ENCODE measurements at regions not wholly inside any gene's neighbourhood (a gene's known extent, or its start where the extent isn't known, plus 50 kb on each side); places are given as distances from the start of the nearest gene placed in this dataset.
"Not testable (repeated sequence)": the region's sequence is repeated elsewhere in the genome, so short reads cannot be mapped to it uniquely, and the experiment has no call there.

DNA sequence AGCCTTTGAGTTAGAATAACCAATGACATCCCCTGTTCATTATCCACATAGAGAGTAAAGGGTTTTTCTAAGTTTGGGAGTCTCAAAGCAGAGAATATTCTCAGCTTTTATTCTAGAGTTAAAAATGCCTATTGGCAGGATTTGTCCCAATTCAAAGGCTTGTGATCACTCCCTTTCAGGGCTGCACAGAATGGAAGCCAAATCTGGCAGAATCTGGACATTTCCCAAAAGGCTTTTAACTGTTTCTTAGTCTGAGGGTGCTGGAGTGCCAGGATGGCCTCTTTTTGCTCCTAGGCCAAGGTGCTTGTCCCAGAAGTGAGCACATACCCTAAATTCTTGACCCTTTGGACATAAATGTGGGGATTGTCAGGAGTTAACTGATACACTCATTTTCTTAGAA, 556.6 kb downstream of the DOK5 start:
- no peak for DNase-seq

DNA sequence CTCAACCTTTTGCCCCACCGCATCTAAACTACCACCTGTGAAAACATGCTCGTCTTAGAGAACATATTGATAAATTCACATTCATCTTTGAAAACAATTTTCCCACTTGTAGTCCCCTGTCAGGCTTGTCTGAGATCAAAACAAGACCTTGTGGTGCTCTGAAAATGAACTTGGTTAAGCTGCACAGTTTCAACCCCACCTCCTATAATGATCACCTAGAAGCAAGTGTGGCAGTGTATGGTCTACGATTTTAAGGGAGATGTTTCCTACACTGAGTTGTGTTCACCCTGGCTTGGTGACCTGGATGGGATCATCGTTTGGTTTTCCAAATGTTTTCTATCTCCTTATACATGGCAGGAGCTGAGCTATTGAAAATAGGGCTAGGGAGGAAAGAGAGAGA, 539.4 kb downstream of the DOK5 start:
- DNase-seq = no peak

DNA sequence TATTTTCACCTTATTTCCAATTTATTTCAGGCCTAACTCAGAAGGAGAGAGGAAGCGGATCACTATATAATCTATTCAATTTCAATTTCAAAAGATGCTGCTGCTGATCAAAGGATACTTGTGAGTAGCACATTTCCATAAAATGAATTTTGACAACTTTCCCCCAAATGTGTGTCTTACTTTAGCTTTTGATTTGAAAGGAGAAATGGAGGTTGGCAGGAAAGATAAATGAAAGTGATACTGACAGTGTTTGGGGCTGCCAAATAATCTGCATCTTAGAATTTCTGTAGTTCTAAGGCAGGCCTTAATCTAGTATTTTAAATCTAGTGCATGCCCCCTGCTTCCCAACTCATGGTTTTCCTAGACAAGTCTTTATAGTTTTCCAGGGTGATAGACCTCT, 535.4 kb downstream of the DOK5 start:
- DNase-seq = no peak

DNA sequence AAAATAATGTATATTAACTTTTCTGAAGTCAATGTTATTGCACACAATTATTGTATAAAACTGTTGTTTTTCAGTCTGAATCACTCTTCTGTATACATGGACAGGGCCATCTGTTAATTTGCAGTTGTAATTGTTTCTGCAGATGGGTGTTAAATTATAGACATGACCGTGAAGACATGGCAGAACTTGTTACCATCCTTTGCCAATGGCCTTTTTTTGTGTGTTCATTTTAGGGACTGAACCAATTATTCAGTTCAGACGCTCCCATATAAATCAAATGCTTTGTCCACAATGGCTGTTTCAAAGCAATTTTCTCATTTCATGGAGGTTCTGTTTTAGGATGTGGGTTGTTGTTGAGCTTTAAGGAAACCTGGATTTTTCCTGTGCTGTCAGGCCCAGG, 533.7 kb downstream of the DOK5 start:
- no peak for DNase-seq

DNA sequence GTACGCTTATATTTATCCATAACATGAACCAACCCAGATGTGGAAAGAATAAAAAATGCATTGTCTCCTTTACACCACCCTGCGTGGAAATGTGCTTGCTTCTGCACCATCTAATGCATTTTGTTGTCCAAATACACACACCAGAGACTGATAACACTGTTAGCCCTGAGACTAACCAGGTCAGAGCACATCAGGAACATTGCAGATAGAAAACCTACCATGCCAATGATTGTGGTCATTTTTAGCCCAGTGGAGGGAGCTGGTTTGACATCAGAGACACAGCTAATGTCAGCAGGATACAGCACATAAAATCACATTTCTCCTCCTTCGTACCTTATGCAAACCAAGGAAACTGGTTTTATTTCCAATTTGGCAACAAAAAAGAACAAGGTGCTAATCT, 528.7 kb downstream of the DOK5 start:
- DNase-seq = no peak

GRCh38 chr20:54995553-54995952, 520.2 kb downstream of the DOK5 start:
- DNase-seq = no peak

DNA sequence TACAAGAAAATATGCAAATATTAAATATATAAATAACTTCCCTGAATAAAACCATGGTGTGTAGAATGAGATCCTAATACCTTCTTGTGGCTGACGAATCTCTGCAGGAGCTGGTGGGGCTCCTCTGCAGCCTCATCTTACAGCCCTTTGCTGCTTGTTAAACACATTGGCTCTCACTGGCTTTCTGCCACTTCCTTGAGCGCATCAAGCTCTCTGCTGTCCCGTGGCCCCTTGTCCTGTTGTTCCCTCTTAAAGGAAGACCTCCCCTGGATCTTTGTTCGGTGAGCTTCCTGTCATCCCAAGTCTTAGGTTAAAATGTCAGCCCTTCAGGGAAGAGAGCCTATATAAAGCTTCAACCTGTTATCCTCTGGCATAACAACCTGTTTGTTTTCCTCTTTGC, 519.6 kb downstream of the DOK5 start:
- DNase-seq = no peak

GRCh38 chr20:54985091-54985490, 509.7 kb downstream of the DOK5 start:
- no peak for DNase-seq

DNA sequence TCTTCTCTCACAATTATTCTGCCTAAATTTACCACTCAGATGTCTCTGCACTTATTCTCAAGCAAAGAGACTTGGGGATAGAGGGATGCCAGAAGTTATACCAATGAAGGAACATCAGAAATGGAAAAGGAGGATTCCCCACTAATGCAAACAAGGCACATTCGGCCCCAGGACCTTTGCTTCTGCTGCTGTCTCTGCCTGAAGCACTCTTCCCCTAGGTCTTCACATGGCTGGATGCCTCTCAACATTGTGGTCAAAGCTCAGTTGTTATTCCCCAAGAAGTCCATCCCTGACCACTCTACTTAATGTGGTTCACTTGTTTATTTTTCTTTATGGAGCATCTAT, 508.7 kb downstream of the DOK5 start:
- no peak for DNase-seq

- DNase-seq = not testable (repeated sequence)
Measured at GRCh38 chr20:54983394-54984103, 508.2 kb downstream of the DOK5 start.

GRCh38 chr20:54981175-54981574, 505.8 kb downstream of the DOK5 start:
- no peak for DNase-seq

GRCh38 chr20:54980103-54980960, 504.9 kb downstream of the DOK5 start:
- peak in 1 of 2 donors; percentile 3 for DNase-seq

- no peak for DNase-seq
Measured at GRCh38 chr20:54950304-54950703, 474.9 kb downstream of the DOK5 start.

DNA sequence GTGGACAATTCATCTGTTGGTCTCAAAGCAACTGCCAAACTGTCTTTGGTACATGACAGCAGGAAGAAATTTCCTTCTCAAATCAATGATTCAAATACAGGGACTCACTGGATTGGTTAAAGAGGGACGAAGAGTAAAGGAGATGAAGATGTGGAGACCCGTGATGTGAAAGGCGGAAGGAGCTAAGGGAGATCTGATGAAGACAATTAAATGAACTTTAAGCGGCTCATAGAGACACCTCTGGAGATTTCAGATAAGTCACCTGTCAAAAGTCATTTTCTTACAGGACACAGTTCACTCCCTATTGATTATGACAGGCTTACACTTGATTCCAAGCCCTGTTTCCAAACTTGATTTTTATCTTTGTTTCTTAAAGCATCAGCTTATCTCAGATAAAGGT, 466.3 kb downstream of the DOK5 start:
- no peak for DNase-seq

DNA sequence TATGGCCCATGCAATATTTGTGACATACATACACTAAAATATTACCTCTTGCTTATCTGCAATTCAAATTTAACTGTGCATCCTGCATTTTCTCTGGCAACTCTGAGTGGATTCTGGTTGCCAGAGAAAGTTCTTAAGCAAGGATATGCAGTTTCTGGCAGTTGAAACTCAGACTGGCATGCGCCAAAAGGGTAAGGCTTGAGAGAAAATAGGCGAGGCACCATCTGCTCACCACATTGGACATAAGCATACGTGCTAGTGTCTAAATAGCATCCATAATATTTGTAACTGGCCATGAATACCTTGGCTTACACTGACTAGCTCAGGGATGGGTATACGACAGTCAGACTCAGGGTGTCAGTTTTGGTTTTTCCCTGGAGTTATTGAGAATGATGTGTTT, 465.1 kb downstream of the DOK5 start:
- DNase-seq = no peak

DNA sequence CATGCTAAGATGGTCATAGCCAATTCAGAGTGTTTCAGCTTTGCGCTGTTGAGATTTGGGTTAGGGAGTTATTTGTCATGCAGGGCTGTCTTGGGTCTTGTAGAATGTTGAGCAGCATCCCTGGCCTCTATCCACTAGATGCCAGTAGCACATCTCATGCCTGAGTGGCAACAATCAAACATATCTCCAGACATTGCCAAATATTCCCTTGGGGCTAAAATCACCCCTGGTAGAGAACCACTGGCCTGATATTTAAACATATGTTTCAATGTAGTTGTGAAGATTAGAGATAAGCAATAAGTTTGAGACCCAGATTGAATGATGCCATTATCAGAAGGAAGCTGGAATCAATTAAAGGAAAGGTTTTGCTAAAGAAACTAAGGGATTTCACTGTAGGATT, 463.3 kb downstream of the DOK5 start:
- DNase-seq = no peak

DNA sequence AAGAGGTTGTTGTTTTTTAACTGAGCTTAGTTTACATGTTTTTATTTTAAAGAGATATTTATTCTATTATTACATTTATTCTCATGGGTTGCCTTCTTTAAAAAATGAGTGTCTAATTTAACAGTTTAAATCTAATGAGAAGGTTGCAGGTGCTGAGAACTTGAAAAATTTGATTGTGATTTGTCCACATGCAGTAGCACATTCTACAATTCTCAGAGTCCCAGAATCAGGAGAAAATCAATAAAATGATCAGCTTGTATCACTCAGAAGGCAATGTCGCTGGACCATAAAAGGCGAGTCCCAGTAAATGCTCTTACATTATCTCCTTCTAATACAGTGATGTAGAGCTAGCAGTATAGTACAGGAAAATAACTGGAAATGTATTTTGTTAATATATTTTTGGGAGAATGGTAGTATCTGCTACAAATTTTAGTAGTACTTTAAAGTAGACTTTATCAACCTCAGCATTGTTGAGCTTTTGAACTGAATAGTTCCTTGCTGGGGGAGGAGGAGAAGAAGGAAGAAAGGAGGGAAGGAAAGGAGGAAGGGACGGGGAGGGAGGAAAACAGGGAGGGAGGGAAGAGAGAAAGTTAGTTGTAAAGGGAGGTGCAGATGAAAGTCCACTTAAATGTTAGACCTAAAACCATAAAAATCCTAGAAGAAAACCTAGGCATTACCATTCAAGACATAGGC, 458.0 kb downstream of the DOK5 start:
- DNase-seq = no peak

- no peak for DNase-seq
Measured at GRCh38 chr20:54929191-54929590, 453.8 kb downstream of the DOK5 start.

DNA sequence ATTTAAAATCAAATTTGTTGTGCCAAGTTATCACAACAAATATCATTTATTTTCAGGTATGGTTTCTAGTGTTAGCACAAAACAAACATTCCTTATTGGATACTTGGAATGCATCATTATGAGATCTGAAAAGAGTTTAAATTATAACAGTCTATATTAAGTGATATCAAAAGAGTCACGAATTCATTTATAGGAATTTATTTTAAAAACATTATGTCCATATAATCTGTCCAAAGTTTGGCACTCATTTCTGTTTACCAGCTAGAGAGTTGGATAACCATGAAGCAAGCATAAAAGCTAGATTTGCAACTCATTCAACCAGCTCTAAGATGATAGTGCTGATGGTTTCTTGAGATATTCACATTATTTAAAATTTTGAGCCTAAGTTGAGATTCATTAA, 453.2 kb downstream of the DOK5 start:
- no peak for DNase-seq

GRCh38 chr20:54922636-54923035, 447.2 kb downstream of the DOK5 start:
- no peak for DNase-seq

DNA sequence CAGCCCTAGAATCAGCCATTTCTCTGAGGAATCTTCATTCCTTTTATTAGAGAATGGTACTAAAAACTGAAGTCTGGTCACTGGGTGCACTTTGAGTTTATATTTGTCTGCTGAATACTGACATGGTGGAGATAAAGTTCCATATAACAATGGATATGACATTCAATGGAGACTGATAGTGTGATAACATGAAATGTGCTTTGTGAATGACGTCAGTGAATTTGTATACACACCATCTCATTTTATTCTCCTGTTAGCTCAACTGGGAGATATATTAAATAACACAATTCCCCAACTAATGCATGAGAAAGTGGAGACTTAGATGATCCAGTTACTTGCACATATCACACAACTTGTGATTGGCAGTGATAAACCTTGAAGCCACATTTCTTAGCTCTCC, 446.7 kb downstream of the DOK5 start:
- DNase-seq = no peak

- DNase-seq = no peak
Measured at GRCh38 chr20:54920491-54920890, 445.1 kb downstream of the DOK5 start.

- DNase-seq = not testable (repeated sequence)
Measured at GRCh38 chr20:54918993-54919392, 443.6 kb downstream of the DOK5 start.

DNA sequence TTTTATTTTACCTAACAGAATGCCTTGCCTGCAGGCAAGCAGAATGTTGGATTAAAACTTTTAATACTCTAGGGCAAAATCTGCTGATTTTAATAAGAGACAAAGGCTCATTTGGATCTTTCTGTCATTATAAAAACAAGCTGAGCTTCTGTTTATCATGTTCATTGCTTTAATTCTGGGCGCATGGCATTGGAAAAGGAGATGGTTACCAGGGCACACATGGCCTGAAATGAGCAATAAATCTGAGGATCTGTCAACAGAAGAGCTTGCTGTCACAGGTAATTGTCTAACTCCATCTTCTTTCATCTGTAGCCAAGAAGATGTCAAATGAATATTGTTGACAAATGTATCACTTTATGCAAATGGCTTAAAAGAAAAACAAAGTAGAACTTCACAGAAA, 439.6 kb downstream of the DOK5 start:
- DNase-seq = no peak

Measured in hippocampal formation (tissue), 2 donors.